PC-3 (cell line): ENCODE measurements at regions not wholly inside any gene's neighbourhood (a gene's known extent, or its start where the extent isn't known, plus 50 kb on each side); places are given as distances from the start of the nearest gene placed in this dataset.

ENCODE experiments used
- ATAC-seq: fragments of 200-7000 bp; cut with Tn5 transposase; 2 replicates; pipeline ENCODE4 v1.9.1; 2020; ENCODE audit warnings: mild to moderate bottlenecking, moderate library complexity
- BruUV-seq: library from RNA; stranded (reverse); fragments of 400-500 nt; replicated peaks from 2 replicates; lab custom pipeline; 2021; lab: Mats Ljungman, UMichigan
- CTCF ChIA-PET: fragments of 300-600 bp; sonication (Branson Sonifier 250); formaldehyde crosslinking; loops from one replicate; lab custom pipeline; 2022; ENCODE audit warnings: antibody characterized with exemption; lab: Charles Lee
- POLR2A ChIA-PET: fragments of 300-600 bp; sonication (Branson Sonifier 250); formaldehyde crosslinking; loops from one replicate; lab custom pipeline; 2022; ENCODE audit warnings: antibody characterized with exemption; ENCODE audit not compliant: unreplicated experiment; lab: Charles Lee
- DNase-seq: peaks from one replicate; pipeline ENCODE4 v3.0.0-alpha.2; 2015
- H2AFZ ChIP-seq: fragments of 300-600 bp; sonication (generic); 2 replicates; pipeline ENCODE4 v1.6.0; 2016; ENCODE audit warnings: antibody characterized with exemption, low read length
- H3F3A ChIP-seq: fragments of 300-600 bp; sonication (generic); one replicate; pipeline ENCODE4 v1.6.0; 2017; ENCODE audit warnings: antibody characterized with exemption, low read length, control low read depth, mild to moderate bottlenecking; ENCODE audit not compliant: unreplicated experiment
- H3K27ac ChIP-seq: fragments of 300-600 bp; sonication (generic); 2 replicates; pipeline ENCODE4 v1.5.1; 2016; ENCODE audit warnings: mild to moderate bottlenecking, low read length
- H3K27me3 ChIP-seq: fragments of 300-600 bp; sonication (generic); 2 replicates; pipeline ENCODE4 v1.6.1; 2016; ENCODE audit warnings: low read length, mixed read lengths
- H3K36me3 ChIP-seq: fragments of 300-600 bp; sonication (generic); 2 replicates; pipeline ENCODE4 v1.6.1; 2016; ENCODE audit warnings: low read depth, mixed run types, low read length, mixed read lengths
- H3K4me1 ChIP-seq: fragments of 300-600 bp; sonication (generic); 2 replicates; pipeline ENCODE4 v1.5.1; 2016; ENCODE audit warnings: low read length; ENCODE audit not compliant: insufficient read depth
- H3K4me2 ChIP-seq: fragments of 300-600 bp; sonication (generic); 2 replicates; pipeline ENCODE4 v1.6.0; 2016; ENCODE audit warnings: low read length
- H3K4me3 ChIP-seq: fragments of 300-600 bp; sonication (generic); 2 replicates; pipeline ENCODE4 v1.5.1; 2016; ENCODE audit warnings: mild to moderate bottlenecking, low read length, mixed read lengths
- H3K79me2 ChIP-seq: fragments of 300-600 bp; sonication (generic); 2 replicates; pipeline ENCODE4 v1.6.1; 2017; ENCODE audit warnings: low read length, mixed read lengths
- H3K9ac ChIP-seq: fragments of 300-600 bp; sonication (generic); 2 replicates; pipeline ENCODE4 v1.6.0; 2016; ENCODE audit warnings: mild to moderate bottlenecking, low read length
- H3K9me2 ChIP-seq: fragments of 300-600 bp; sonication (generic); replicated peaks from 2 replicates; pipeline ENCODE4 v1.6.1; 2016; ENCODE audit warnings: mixed run types, low read length, mixed read lengths
- H3K9me3 ChIP-seq: fragments of 300-600 bp; sonication (generic); 2 replicates; pipeline ENCODE4 v1.6.1; 2016; ENCODE audit warnings: low read length, mixed read lengths
- H4K20me1 ChIP-seq: fragments of 300-600 bp; sonication (generic); 2 replicates; pipeline ENCODE4 v1.6.1; 2016; ENCODE audit warnings: low read length, mixed read lengths
- CTCF ChIP-seq: fragments of 300-600 bp; sonication (generic); conservative IDR thresholded peaks from 2 replicates; pipeline ENCODE4 v1.5.1; 2017; ENCODE audit warnings: antibody characterized with exemption, low read depth, mild to moderate bottlenecking, low read length
- EZH2 ChIP-seq: fragments of 300-600 bp; sonication (generic); IDR thresholded peaks from one replicate; pipeline ENCODE4 v1.6.1; 2017; ENCODE audit warnings: antibody characterized with exemption, mild to moderate bottlenecking, low read length; ENCODE audit not compliant: unreplicated experiment
- EZH2phosphoT487 ChIP-seq: fragments of 300-600 bp; sonication (generic); IDR thresholded peaks from 2 replicates; pipeline ENCODE4 v1.6.1; 2018; ENCODE audit warnings: mild to moderate bottlenecking, antibody characterized with exemption, low read length, borderline replicate concordance
- intact Hi-C: fragments of 100-400 bp; cut with micrococcal nuclease; formaldehyde crosslinking; loops from 2 replicates; pipeline ENCODE4 v1.9.0; 2023

- intact Hi-C loops, result no loop called here
- POLR2A ChIA-PET, result no interaction called here
- no peak overlapping the region for H3K4me3 ChIP-seq
- no peak overlapping the region for H3K27ac ChIP-seq
- no TSS peak for BruUV-seq
- no peaks in the 10 kb centered on the region for H3K9me3 ChIP-seq
- DNase-seq (no peak), ATAC-seq (no peak)
- H3K36me3 ChIP-seq, result no peaks in the 10 kb centered on the region
- TF ChIP-seq EZH2phosphoT487, result no peak
- TF ChIP-seq CTCF, result no peak
- TF ChIP-seq EZH2, result no peak
- no peak overlapping the region for H3K4me2 ChIP-seq
- H3K79me2 ChIP-seq, result no peaks in the 10 kb centered on the region
- H3K4me1 ChIP-seq, result no peaks in the 10 kb centered on the region
- H3K9ac ChIP-seq, result no peak overlapping the region
- H2AFZ ChIP-seq, result no peak overlapping the region
- H3K27me3 ChIP-seq, result no peaks in the 10 kb centered on the region
- no peaks in the 10 kb centered on the region for H3F3A ChIP-seq
- H3K9me2 ChIP-seq, result no peaks in the 10 kb centered on the region
- CTCF ChIA-PET, result no interaction called here
- H4K20me1 ChIP-seq, result no peaks in the 10 kb centered on the region
Measured at GRCh38 chr6:160861824-160862223, 129.7 kb upstream of the MAP3K4 start.

- Histone ChIP-seq H3K79me2 (no peaks in the 10 kb centered on the region), H3K27me3 (no peaks in the 10 kb centered on the region), H3K4me3 (no peak overlapping the region), H3K4me2 (no peak overlapping the region), H3K36me3 (no peaks in the 10 kb centered on the region), H4K20me1 (no peaks in the 10 kb centered on the region), H3K9me3 (no peaks in the 10 kb centered on the region), H3K4me1 (no peaks in the 10 kb centered on the region), H3F3A (no peaks in the 10 kb centered on the region), H3K9me2 (no peaks in the 10 kb centered on the region), H2AFZ (no peak overlapping the region), H3K27ac (no peak overlapping the region), H3K9ac (no peak overlapping the region)
- ATAC-seq, result no peak
- CTCF ChIA-PET, result no interaction called here
- intact Hi-C loops, result no loop called here
- no peak for DNase-seq
- POLR2A ChIA-PET, result no interaction called here
- no TSS peak for BruUV-seq
- TF ChIP-seq EZH2 (no peak), EZH2phosphoT487 (no peak), CTCF (no peak)
Measured at GRCh38 chr6:160863782-160864181, 127.8 kb upstream of the MAP3K4 start.

- Histone ChIP-seq H3K9me2 (no peaks in the 10 kb centered on the region), H3K4me2 (no peak overlapping the region), H3K9ac (no peak overlapping the region), H3K79me2 (no peaks in the 10 kb centered on the region), H3K4me1 (no peaks in the 10 kb centered on the region), H4K20me1 (no peaks in the 10 kb centered on the region), H3K27me3 (no peaks in the 10 kb centered on the region), H3K36me3 (no peaks in the 10 kb centered on the region), H3K9me3 (no peaks in the 10 kb centered on the region), H3K4me3 (no peak overlapping the region), H3K27ac (no peak overlapping the region), H2AFZ (no peak overlapping the region), H3F3A (no peaks in the 10 kb centered on the region)
- ATAC-seq (no peak), DNase-seq (no peak)
- no peak for TF ChIP-seq EZH2phosphoT487
- TF ChIP-seq EZH2, result no peak
- no peak for TF ChIP-seq CTCF
- CTCF ChIA-PET, result no interaction called here
- POLR2A ChIA-PET, result no interaction called here
- intact Hi-C loops, result no loop called here
- BruUV-seq, result no TSS peak
Measured at GRCh38 chr6:160871320-160871719, 120.2 kb upstream of the MAP3K4 start.
